GM18511 (cell line): ENCODE measurements at regions not wholly inside any gene's neighbourhood (a gene's known extent, or its start where the extent isn't known, plus 50 kb on each side); places are given as distances from the start of the nearest gene placed in this dataset.
A peak's percentile ranks its signal among the peaks of the same experiment; 100 is the strongest.

ENCODE experiments used
- ATAC-seq: cut with Tn5 transposase; IDR thresholded peaks from one replicate; pipeline ENCODE4 v1.9.1; 2021; ENCODE audit warnings: mild to moderate bottlenecking, moderate library complexity; ENCODE audit not compliant: unreplicated experiment

DNA sequence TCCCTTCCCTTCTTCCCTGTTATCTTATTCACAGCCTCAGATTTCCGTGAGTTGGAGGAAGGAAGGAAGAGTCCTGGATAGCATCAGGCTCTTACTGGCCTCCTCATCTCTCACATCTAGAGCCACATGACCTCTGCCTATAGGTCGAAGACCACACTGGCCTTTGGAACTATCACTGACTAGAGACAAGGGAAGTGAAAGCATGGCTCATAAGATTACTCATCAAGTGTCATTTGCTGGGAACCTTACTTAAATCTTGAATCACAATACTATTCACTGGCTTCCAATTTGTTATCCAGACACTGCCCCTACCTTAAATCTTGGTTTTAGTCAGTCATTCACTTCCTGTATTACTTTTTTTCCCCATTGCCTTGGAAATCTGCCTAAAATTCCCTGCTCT lies 61.6 kb upstream of the MTMR8 start:
- peak; percentile 80 for ATAC-seq

DNA sequence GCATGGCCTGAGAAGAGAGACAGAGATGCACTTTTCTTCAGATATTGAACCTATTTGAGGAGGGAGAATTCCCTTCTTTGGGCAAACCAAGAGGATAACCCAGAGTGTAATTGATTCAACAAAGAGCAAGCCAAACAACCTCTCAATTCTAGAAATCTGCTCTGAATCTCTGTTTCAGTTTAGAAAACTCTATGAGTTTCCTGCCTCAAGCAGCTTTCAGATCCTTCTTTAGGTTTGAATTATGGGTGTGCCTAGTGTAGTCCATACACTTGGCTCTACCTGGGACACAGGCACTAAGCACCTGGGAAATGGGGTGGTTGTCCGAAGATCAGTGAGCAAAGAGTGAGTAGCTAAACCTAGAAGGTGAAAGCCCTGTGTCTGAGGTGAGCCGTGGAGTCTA lies 52.0 kb upstream of the MTMR8 start:
- no peak for ATAC-seq
